GM21825 (cell line): ENCODE measurements at regions not wholly inside any gene's neighbourhood (a gene's known extent, or its start where the extent isn't known, plus 50 kb on each side); places are given as distances from the start of the nearest gene placed in this dataset.

ENCODE experiments used
- ATAC-seq: cut with Tn5 transposase; IDR thresholded peaks from one replicate; pipeline ENCODE4 v1.9.1; 2021; ENCODE audit warnings: mild to moderate bottlenecking, moderate library complexity; ENCODE audit not compliant: unreplicated experiment

- ATAC-seq = no peak
These were observed 190.4 kb upstream of the PCDH10 start for GRCh38 chr4:132958457-132959263.

GRCh38 chr4:132981611-132982010 is 167.5 kb upstream of the PCDH10 start:
- no peak for ATAC-seq

- no peak for ATAC-seq
These were observed 166.9 kb upstream of the PCDH10 start for GRCh38 chr4:132982151-132982550.

- no peak for ATAC-seq
These were observed 158.0 kb upstream of the PCDH10 start for GRCh38 chr4:132991111-132991510.

- ATAC-seq = no peak
These were observed 156.4 kb upstream of the PCDH10 start for GRCh38 chr4:132992686-132993085.

- no peak for ATAC-seq
These were observed 150.4 kb upstream of the PCDH10 start for GRCh38 chr4:132998585-132999230.

- ATAC-seq = no peak
These were observed 149.1 kb upstream of the PCDH10 start for GRCh38 chr4:133000012-133000411.

GRCh38 chr4:133003169-133003568 is 145.9 kb upstream of the PCDH10 start:
- no peak for ATAC-seq

GRCh38 chr4:133014473-133015135 is 134.5 kb upstream of the PCDH10 start:
- no peak for ATAC-seq

GRCh38 chr4:133045288-133045687 is 103.8 kb upstream of the PCDH10 start:
- ATAC-seq = no peak

GRCh38 chr4:133046156-133046555 is 102.9 kb upstream of the PCDH10 start:
- no peak for ATAC-seq

GRCh38 chr4:133058701-133059100 is 90.4 kb upstream of the PCDH10 start:
- no peak for ATAC-seq

- ATAC-seq = no peak
These were observed 90.0 kb upstream of the PCDH10 start for GRCh38 chr4:133059117-133059516.

- no peak for ATAC-seq
These were observed 86.2 kb upstream of the PCDH10 start for GRCh38 chr4:133062851-133063250.

GRCh38 chr4:133068083-133068482 is 81.0 kb upstream of the PCDH10 start:
- ATAC-seq = no peak

- ATAC-seq = no peak
These were observed 67.8 kb upstream of the PCDH10 start for GRCh38 chr4:133081246-133081645.

- ATAC-seq = no peak
These were observed 64.7 kb upstream of the PCDH10 start for GRCh38 chr4:133084421-133084820.

- ATAC-seq = no peak
These were observed 53.5 kb upstream of the PCDH10 start for GRCh38 chr4:133095591-133095990.

GRCh38 chr4:133096972-133097371 is 52.1 kb upstream of the PCDH10 start:
- ATAC-seq = no peak
